HepG2 (cell line): ENCODE measurements at regions not wholly inside any gene's neighbourhood (a gene's known extent, or its start where the extent isn't known, plus 50 kb on each side); places are given as distances from the start of the nearest gene placed in this dataset.

Experiments used
- ATAC-seq: fragments of 200-7000 bp; cut with Tn5 transposase; 3 replicates; pipeline ENCODE4 v1.9.1; 2020; ENCODE audit warnings: mild to moderate bottlenecking, moderate library complexity
- BruUV-seq: library from RNA; stranded (reverse); fragments of 400-500 nt; replicated peaks from 2 replicates; lab custom pipeline; 2021; lab: Mats Ljungman, UMichigan
- CTCF ChIA-PET: fragments of 300-600 bp; formaldehyde crosslinking; extraction: SDS; loops from one replicate; lab custom pipeline; 2021; ENCODE audit warnings: low total read pairs, inconsistent platforms, low intra/inter-chr PET ratio; lab: Yijun Ruan, JAX
- POLR2A ChIA-PET: fragments of 350-600 bp; sonication (Branson Sonifier 250); formaldehyde crosslinking; loops from one replicate; lab custom pipeline; 2020; ENCODE audit warnings: antibody characterized with exemption, inconsistent platforms; lab: Yijun Ruan, JAX
- DNase-seq: peaks from one replicate; pipeline ENCODE4 v3.0.0-alpha.2; 2015; ENCODE audit warnings: low spot score
- FAIRE-seq: peaks from 3 replicates; lab custom pipeline; 2011; peaks lifted over from hg19 to GRCh38; lab: Jason Lieb, UNC
- H2AFZ ChIP-seq: one replicate; pipeline ENCODE4 v1.6.1; 2011; ENCODE audit warnings: low read length, inconsistent platforms
- H3K27ac ChIP-seq: fragments of 300-600 bp; 3 replicates; pipeline ENCODE4 v1.8.0; 2011; ENCODE audit warnings: mixed run types, mild to moderate bottlenecking, mixed read lengths, low read length, inconsistent platforms; ENCODE audit not compliant: insufficient read depth; ENCODE audit errors: extremely low read length
- H3K27me3 ChIP-seq, 2 experiments: fragments of 200-600 bp in 1 of 2; 2 replicates in 1 of 2; 3 replicates in 1 of 2; pipeline versions ENCODE4 v1.6.0 to v1.8.0; 2011; ENCODE audit warnings: low read length in 2 of 2, mild to moderate bottlenecking in 2 of 2, moderate library complexity in 2 of 2, inconsistent platforms in 1 of 2; ENCODE audit not compliant: insufficient read depth in 2 of 2, control insufficient read depth in 1 of 2
- H3K36me3 ChIP-seq, 2 experiments: fragments of 200-600 bp in 1 of 2; replicated peaks in 1 of 2; 2 replicates in 1 of 2; 3 replicates in 1 of 2; pipeline versions ENCODE4 v1.5.1 to v1.8.0; 2011; ENCODE audit warnings: low read length in 2 of 2, inconsistent platforms in 1 of 2; ENCODE audit not compliant: insufficient read depth in 2 of 2, control insufficient read depth in 1 of 2
- H3K4me1 ChIP-seq: 2 replicates; pipeline ENCODE4 v1.5.1; 2012; ENCODE audit warnings: low read length, inconsistent platforms; ENCODE audit not compliant: insufficient read depth
- H3K4me2 ChIP-seq: 2 replicates; pipeline ENCODE4 v1.6.0; 2011; ENCODE audit warnings: low read depth, low read length, inconsistent platforms
- H3K4me3 ChIP-seq, 3 experiments: fragments of 200-600 bp in 1 of 3; sonication (generic), shearing (Covaris generic) in 1 of 3; replicated peaks in 1 of 3; 2 replicates each; pipeline ENCODE4 v1.5.1; 2011 to 2016; ENCODE audit warnings: low read length in 3 of 3, inconsistent platforms in 2 of 3, low read depth in 2 of 3, mild to moderate bottlenecking in 2 of 3, control low read depth in 1 of 3, mixed read lengths in 1 of 3; ENCODE audit not compliant: insufficient read depth in 1 of 3
- H3K79me2 ChIP-seq: one replicate; pipeline ENCODE4 v1.6.1; 2011; ENCODE audit warnings: low read length, inconsistent platforms; ENCODE audit not compliant: insufficient read depth
- H3K9ac ChIP-seq: 2 replicates; pipeline ENCODE4 v1.6.0; 2011; ENCODE audit warnings: mild to moderate bottlenecking, low read depth, low read length, inconsistent platforms; ENCODE audit not compliant: insufficient read depth
- H3K9me3 ChIP-seq: 2 replicates; pipeline ENCODE4 v1.5.1; 2012; ENCODE audit warnings: mild to moderate bottlenecking, low read length
- H4K20me1 ChIP-seq: 2 replicates; pipeline ENCODE4 v1.6.0; 2011; ENCODE audit warnings: inconsistent platforms, mild to moderate bottlenecking, low read length, moderate library complexity; ENCODE audit not compliant: insufficient read depth
- CEBPG ChIP-seq: IDR thresholded peaks from 2 replicates; pipeline ENCODE4 v1.6.1; 2016
- ESRRA ChIP-seq: sonication (generic); formaldehyde crosslinking; IDR thresholded peaks from 2 replicates; pipeline ENCODE4 v1.5.1; 2020; ENCODE audit warnings: mild to moderate bottlenecking, low read depth, missing genetic modification reagents
- ETV5 ChIP-seq: IDR thresholded peaks from 2 replicates; pipeline ENCODE4 v1.6.1; 2018; ENCODE audit warnings: missing biosample characterization, missing genetic modification reagents, inconsistent platforms, borderline replicate concordance
- HDAC2 ChIP-seq: sonication (generic); formaldehyde crosslinking; IDR thresholded peaks from 2 replicates; pipeline ENCODE4 v1.4.0; 2020; ENCODE audit warnings: missing genetic modification reagents
- NFKB2 ChIP-seq: sonication (generic); formaldehyde crosslinking; IDR thresholded peaks from 2 replicates; pipeline ENCODE4 v1.4.0; 2020; ENCODE audit warnings: missing genetic modification reagents, borderline replicate concordance
- NFYB ChIP-seq: sonication (generic); formaldehyde crosslinking; IDR thresholded peaks from 2 replicates; pipeline ENCODE4 v1.4.0; 2020; ENCODE audit warnings: missing genetic modification reagents
- TAF1 ChIP-seq: sonication (generic); formaldehyde crosslinking; IDR thresholded peaks from 2 replicates; pipeline ENCODE4 v1.4.0; 2020; ENCODE audit warnings: missing genetic modification reagents
- TBL1XR1 ChIP-seq: fragments of 150-350 bp; IDR thresholded peaks from 2 replicates; pipeline ENCODE4 v1.6.1; 2014; ENCODE audit warnings: borderline replicate concordance, low read length; ENCODE audit not compliant: partially characterized antibody
- ZBTB10 ChIP-seq: sonication (generic); formaldehyde crosslinking; IDR thresholded peaks from 2 replicates; pipeline ENCODE4 v1.4.0; 2020; ENCODE audit warnings: missing genetic modification reagents, borderline replicate concordance
- ZBTB8A ChIP-seq: sonication (generic); formaldehyde crosslinking; IDR thresholded peaks from 2 replicates; pipeline ENCODE4 v1.4.0; 2020; ENCODE audit warnings: mild to moderate bottlenecking, low read depth, missing genetic modification reagents, borderline replicate concordance
- ZNF10 ChIP-seq: sonication (generic); formaldehyde crosslinking; IDR thresholded peaks from 2 replicates; pipeline ENCODE4 v1.4.0; 2020; ENCODE audit warnings: mild to moderate bottlenecking, low read depth, missing genetic modification reagents, borderline replicate concordance
- ZNF234 ChIP-seq: sonication (generic); formaldehyde crosslinking; conservative IDR thresholded peaks from 2 replicates; pipeline ENCODE4 v1.5.1; 2020; ENCODE audit warnings: mild to moderate bottlenecking, missing genetic modification reagents
- ZNF660 ChIP-seq: sonication (generic); formaldehyde crosslinking; IDR thresholded peaks from 2 replicates; pipeline ENCODE4 v1.5.1; 2020; ENCODE audit warnings: mild to moderate bottlenecking, low read depth, missing genetic modification reagents, borderline replicate concordance
- ZNF772 ChIP-seq: sonication (generic); formaldehyde crosslinking; IDR thresholded peaks from 2 replicates; pipeline ENCODE4 v1.5.0; 2020; ENCODE audit warnings: mild to moderate bottlenecking, missing genetic modification reagents
- WGBS: methylation state at CpG from one replicate; pipeline ENCODE4 v1.1.6; 2017; ENCODE audit warnings: low lambda C conversion rate; 5-methylcytosine and 5-hydroxymethylcytosine counted together
- in situ Hi-C: cut with HindIII; loops from 2 replicates; pipeline ENCODE4 v1.10.0; 2017; ENCODE audit warnings: low pct_unique_long_range_greater_than_20kb; ENCODE audit not compliant: extremely low pct_ligation_motif_present
- intact Hi-C: fragments of 100-400 bp; cut with micrococcal nuclease; formaldehyde crosslinking; loops from one replicate; pipeline ENCODE4 v1.10.0; 2022; ENCODE audit not compliant: unreplicated experiment

- Histone ChIP-seq H3K79me2 (no peaks in the 10 kb centered on the region), H4K20me1 (no peaks in the 10 kb centered on the region), H3K36me3 (no peaks in the 10 kb centered on the region), H3K4me1 (no peaks in the 10 kb centered on the region), H2AFZ (no peak overlapping the region), H3K27me3 (no peaks in the 10 kb centered on the region), H3K9ac (no peak overlapping the region), H3K4me2 (no peak overlapping the region), H3K27ac (no peak overlapping the region), H3K4me3 (no peak overlapping the region), H3K9me3 (peaks cover 7% of the 10 kb centered on the region; the same call in 1 of the 2 replicates)
- ATAC-seq: no peak
- WGBS: 4% methylated on average over 4 of the region's 4 CpGs
- no peak for DNase-seq
- in situ Hi-C loops: no loop called here
- BruUV-seq: no TSS peak
- CTCF ChIA-PET: no interaction called here
- TF ChIP-seq TBL1XR1 (no peak), ZBTB10 (CRISPR knock-in tag) (no peak), NFKB2 (CRISPR knock-in tag) (no peak), ZNF234 (CRISPR knock-in tag) (no peak), ZNF10 (no peak), NFYB (CRISPR knock-in tag) (no peak)
- FAIRE-seq: no peak
- intact Hi-C loops: no loop called here
- POLR2A ChIA-PET: no interaction called here
Measured at GRCh38 chr13:109440320-109440719, 346.1 kb downstream of the IRS2 start.

DNA sequence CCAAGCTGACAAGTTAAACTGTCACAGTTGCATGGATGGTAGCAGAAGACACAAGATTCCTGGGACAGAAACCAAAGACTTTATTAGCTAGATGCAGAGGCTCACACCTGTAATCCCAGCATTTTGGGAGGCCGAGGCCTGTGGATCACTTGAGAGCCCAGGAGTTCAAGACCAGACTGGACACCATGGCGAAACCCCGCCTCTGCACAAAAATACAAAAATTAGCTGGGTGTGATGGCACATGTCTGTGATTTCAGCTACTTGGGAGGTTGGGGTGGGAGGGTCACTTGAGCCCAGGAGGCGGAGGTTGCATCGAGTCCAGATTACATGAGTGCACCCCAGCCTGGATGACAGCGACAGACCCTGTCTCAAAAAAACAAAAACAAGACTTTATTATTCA lies 346.6 kb downstream of the IRS2 start:
- Histone ChIP-seq H3K79me2 (no peaks in the 10 kb centered on the region), H3K9ac (no peak overlapping the region), H3K27me3 (no peaks in the 10 kb centered on the region), H4K20me1 (no peaks in the 10 kb centered on the region), H3K4me3 (no peak overlapping the region), H3K9me3 (peaks cover 7% of the 10 kb centered on the region; the same call in 1 of the 2 replicates), H2AFZ (no peak overlapping the region), H3K36me3 (no peaks in the 10 kb centered on the region), H3K27ac (no peak overlapping the region), H3K4me1 (no peaks in the 10 kb centered on the region), H3K4me2 (no peak overlapping the region)
- BruUV-seq: no TSS peak
- ChIA-PET POLR2A (no interaction called here), CTCF (no interaction called here)
- WGBS: 9% methylated on average over 5 of the region's 6 CpGs
- in situ Hi-C loops: no loop called here
- intact Hi-C loops: no loop called here
- no peak for FAIRE-seq
- DNase-seq: no peak
- no peak for ATAC-seq
- TF ChIP-seq ZNF660 (CRISPR knock-in tag) (no peak), CEBPG (no peak), ESRRA (CRISPR knock-in tag) (no peak), TAF1 (CRISPR knock-in tag) (no peak), ZBTB8A (CRISPR knock-in tag) (no peak), ETV5 (no peak), HDAC2 (CRISPR knock-in tag) (no peak), ZNF772 (CRISPR knock-in tag) (no peak)
